RWPE2 (cell line): ENCODE measurements at regions not wholly inside any gene's neighbourhood (a gene's known extent, or its start where the extent isn't known, plus 50 kb on each side); places are given as distances from the start of the nearest gene placed in this dataset.

Experiments
- ATAC-seq: fragments of 200-7000 bp; cut with Tn5 transposase; 3 replicates; pipeline ENCODE4 v1.9.1; 2021; ENCODE audit warnings: low read depth
- DNase-seq: peaks from one replicate; pipeline ENCODE4 v3.0.0-alpha.2; 2020; ENCODE audit warnings: low spot score
- H3K27ac ChIP-seq: fragments of 450-650 bp; 2 replicates; pipeline ENCODE4 v1.5.1; 2017; ENCODE audit warnings: mild to moderate bottlenecking; ENCODE audit not compliant: poor library complexity, severe bottlenecking
- H3K27me3 ChIP-seq: fragments of 250-450 bp; sonication (Bioruptor Pico); 2 replicates; pipeline ENCODE4 v1.5.1; 2021; ENCODE audit warnings: mild to moderate bottlenecking, moderate library complexity; ENCODE audit not compliant: insufficient read depth, poor library complexity, severe bottlenecking
- H3K36me3 ChIP-seq: fragments of 250-450 bp; sonication (Bioruptor Pico); 2 replicates; pipeline ENCODE4 v1.5.1; 2020; ENCODE audit warnings: low read depth, mild to moderate bottlenecking, moderate library complexity
- H3K4me1 ChIP-seq: fragments of 250-450 bp; sonication (Bioruptor Pico); 2 replicates; pipeline ENCODE4 v1.5.1; 2021; ENCODE audit warnings: mild to moderate bottlenecking, moderate library complexity; ENCODE audit not compliant: insufficient read depth, poor library complexity, severe bottlenecking
- H3K4me3 ChIP-seq: fragments of 250-450 bp; sonication (Bioruptor Pico); 2 replicates; pipeline ENCODE4 v1.5.1; 2021; ENCODE audit warnings: mild to moderate bottlenecking, moderate library complexity; ENCODE audit not compliant: severe bottlenecking
- H3K9me3 ChIP-seq: fragments of 250-450 bp; sonication (Bioruptor Pico); 2 replicates; pipeline ENCODE4 v1.5.1; 2021; ENCODE audit warnings: mild to moderate bottlenecking, moderate library complexity; ENCODE audit not compliant: severe bottlenecking
- CTCF ChIP-seq: fragments of 450-650 bp; IDR thresholded peaks from one replicate; pipeline ENCODE4 v1.5.1; 2017; ENCODE audit warnings: mild to moderate bottlenecking, moderate library complexity; ENCODE audit not compliant: poor library complexity, severe bottlenecking

GRCh38 chr12:102535306-102535705 is 54.9 kb upstream of the IGF1 start:
- ATAC-seq: no peak

GRCh38 chr12:102534899-102535298 is 54.5 kb upstream of the IGF1 start:
- no peak overlapping the region for H3K27ac ChIP-seq
- no peaks in the 10 kb centered on the region for H3K27me3 ChIP-seq
- H3K4me3 ChIP-seq: no peak overlapping the region
- H3K9me3 ChIP-seq: no peaks in the 10 kb centered on the region
- H3K36me3 ChIP-seq: no peaks in the 10 kb centered on the region
- H3K4me1 ChIP-seq: no peaks in the 10 kb centered on the region
- no peak for DNase-seq
- no peak for TF ChIP-seq CTCF
- no peak for ATAC-seq

More at GRCh38 chr12:102535306-102535705, 54.9 kb upstream of the IGF1 start:
- no peaks in the 10 kb centered on the region for H3K4me1 ChIP-seq
- H3K9me3 ChIP-seq: no peaks in the 10 kb centered on the region
- H3K27ac ChIP-seq: no peak overlapping the region
- H3K4me3 ChIP-seq: no peak overlapping the region
- no peak for DNase-seq
- H3K27me3 ChIP-seq: no peaks in the 10 kb centered on the region
- no peaks in the 10 kb centered on the region for H3K36me3 ChIP-seq
- no peak for TF ChIP-seq CTCF

DNA sequence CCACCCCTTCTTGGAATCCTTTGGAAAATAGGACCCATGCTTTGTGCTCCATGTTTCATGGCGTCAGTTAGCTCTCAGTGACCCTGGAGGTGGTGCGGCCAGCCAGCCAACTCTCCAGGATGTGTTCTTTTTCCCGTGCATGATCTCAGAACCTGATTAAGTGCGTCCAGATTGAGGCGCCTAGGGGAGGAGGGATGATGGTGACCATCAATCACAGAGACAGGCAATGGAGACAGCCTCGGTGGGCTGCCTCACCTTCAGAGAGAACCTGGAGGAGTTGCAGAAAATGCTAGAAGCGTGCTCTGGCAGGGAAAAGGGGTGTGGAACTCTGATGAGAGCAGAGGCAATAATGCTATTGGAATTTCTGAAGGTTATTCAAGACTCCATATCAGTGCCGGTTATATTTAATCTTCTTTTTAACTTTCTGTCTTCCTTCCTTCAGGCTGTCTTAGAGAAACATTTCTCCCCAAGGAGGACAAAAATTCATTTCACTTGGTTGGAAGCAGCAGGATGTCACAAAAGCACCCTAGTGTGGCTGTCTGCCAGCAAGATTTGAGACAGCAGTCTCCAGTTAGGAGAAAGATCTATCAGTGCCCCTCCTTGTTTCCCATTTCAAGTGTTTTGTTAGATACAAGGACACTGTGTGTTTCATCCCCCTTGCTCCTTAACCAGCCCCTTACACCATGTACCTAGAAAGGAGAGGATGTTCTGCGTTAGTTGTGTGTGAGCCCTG is 53.3 kb upstream of the IGF1 start:
- Histone ChIP-seq H3K36me3 (no peaks in the 10 kb centered on the region), H3K4me3 (no peak overlapping the region), H3K27ac (no peak overlapping the region), H3K9me3 (no peaks in the 10 kb centered on the region), H3K4me1 (no peaks in the 10 kb centered on the region), H3K27me3 (no peaks in the 10 kb centered on the region)
- TF ChIP-seq CTCF: no peak
- DNase-seq: no peak
- ATAC-seq: no peak
